ENCODE measurements at regions not wholly inside any gene's neighbourhood (a gene's known extent, or its start where the extent isn't known, plus 50 kb on each side); places are given as distances from the start of the nearest gene placed in this dataset.

DNA sequence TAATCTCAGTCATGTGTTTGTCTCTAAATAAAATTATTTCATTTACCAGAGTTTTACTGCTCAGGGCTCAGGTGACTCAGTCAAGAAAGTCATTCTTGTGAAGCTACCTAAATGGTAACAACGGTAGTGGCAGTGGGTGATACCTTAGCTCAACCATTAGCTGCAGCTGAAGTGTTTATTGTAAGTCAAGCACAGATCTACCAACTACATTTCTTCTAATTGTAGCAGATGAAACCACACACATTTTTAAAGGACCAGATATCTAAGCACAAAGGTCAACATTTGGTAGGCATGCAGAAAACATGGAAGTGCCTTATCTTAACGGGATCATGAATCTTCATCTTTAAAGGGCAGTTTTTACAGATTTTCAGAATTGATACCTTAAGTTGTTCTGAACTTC lies 79.1 kb downstream of the FAT4 start:
- intact Hi-C loops (cut with micrococcal nuclease; ENCODE audit: unreplicated experiment), result no loop called here
- Histone ChIP-seq H3K4me1 (ENCODE audit: insufficient read depth, low read length) (no peaks in the 10 kb centered on the region), H3K27ac (ENCODE audit: extremely low read length, insufficient read depth, low read length) (no peak overlapping the region), H3K9ac (ENCODE audit: insufficient read depth, low read depth, low read length) (no peak overlapping the region), H3K4me3 (replicated peaks in 1 of 3; ENCODE audit: insufficient read depth in 1 of 3, low read depth in 2 of 3, low read length in 3 of 3) (no peak overlapping the region), H3K9me3 (ENCODE audit: low read length) (no peaks in the 10 kb centered on the region), H3K79me2 (ENCODE audit: insufficient read depth, low read length) (no peaks in the 10 kb centered on the region), H3K27me3 (ENCODE audit: control insufficient read depth in 1 of 2, insufficient read depth in 2 of 2, low read length in 2 of 2) (no peaks in the 10 kb centered on the region), H4K20me1 (ENCODE audit: insufficient read depth, low read length) (no peaks in the 10 kb centered on the region), H3K4me2 (ENCODE audit: low read depth, low read length) (no peak overlapping the region), H3K36me3 (replicated peaks in 1 of 2; ENCODE audit: control insufficient read depth in 1 of 2, insufficient read depth in 2 of 2, low read length in 2 of 2) (no peaks in the 10 kb centered on the region), H2AFZ (ENCODE audit: low read length) (no peak overlapping the region)
- DNase-seq (ENCODE audit: low spot score) (no peak), FAIRE-seq (no peak), ATAC-seq (no peak)
- CTCF ChIA-PET (ENCODE audit: low intra/inter-chr PET ratio, low total read pairs), result no interaction called here
- BruUV-seq (replicated peaks), result no TSS peak
- in situ Hi-C loops (cut with HindIII; ENCODE audit: extremely low pct_ligation_motif_present, low pct_unique_long_range_greater_than_20kb), result no loop called here
- no peak for TF ChIP-seq CBX2 (IDR thresholded peaks at IDR 0.05; ENCODE audit: low read depth, low read length)
- TF ChIP-seq CBX2 (CRISPR knock-in tag; IDR thresholded peaks at IDR 0.05; ENCODE audit: low read depth), result no peak
- no peak for TF ChIP-seq ZNF788 (CRISPR knock-in tag; IDR thresholded peaks at IDR 0.05; ENCODE audit: borderline replicate concordance)
- TF ChIP-seq RBFOX2 (IDR thresholded peaks at IDR 0.05; ENCODE audit: low read depth, low read length), result no peak
- no peak for TF ChIP-seq KDM2A (CRISPR knock-in tag; IDR thresholded peaks at IDR 0.05; ENCODE audit: borderline replicate concordance, low read depth)
- TF ChIP-seq, protein P1, sequence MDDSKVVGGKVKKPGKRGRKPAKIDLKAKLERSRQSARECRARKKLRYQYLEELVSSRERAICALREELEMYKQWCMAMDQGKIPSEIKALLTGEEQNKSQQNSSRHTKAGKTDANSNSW (CRISPR knock-in tag; IDR thresholded peaks at IDR 0.05; ENCODE audit: borderline replicate concordance), result no peak
- TF ChIP-seq TAF15 (IDR thresholded peaks at IDR 0.05; ENCODE audit: low read depth, low read length, poor library complexity, severe bottlenecking), result no peak
- TF ChIP-seq MTF2 (CRISPR knock-in tag; IDR thresholded peaks at IDR 0.05; ENCODE audit: borderline replicate concordance), result no peak
- TF ChIP-seq PHB2 (IDR thresholded peaks at IDR 0.05; ENCODE audit: partially characterized antibody), result no peak
- TF ChIP-seq ZBTB42 (CRISPR knock-in tag; IDR thresholded peaks at IDR 0.05), result no peak
- TF ChIP-seq, protein P2, sequence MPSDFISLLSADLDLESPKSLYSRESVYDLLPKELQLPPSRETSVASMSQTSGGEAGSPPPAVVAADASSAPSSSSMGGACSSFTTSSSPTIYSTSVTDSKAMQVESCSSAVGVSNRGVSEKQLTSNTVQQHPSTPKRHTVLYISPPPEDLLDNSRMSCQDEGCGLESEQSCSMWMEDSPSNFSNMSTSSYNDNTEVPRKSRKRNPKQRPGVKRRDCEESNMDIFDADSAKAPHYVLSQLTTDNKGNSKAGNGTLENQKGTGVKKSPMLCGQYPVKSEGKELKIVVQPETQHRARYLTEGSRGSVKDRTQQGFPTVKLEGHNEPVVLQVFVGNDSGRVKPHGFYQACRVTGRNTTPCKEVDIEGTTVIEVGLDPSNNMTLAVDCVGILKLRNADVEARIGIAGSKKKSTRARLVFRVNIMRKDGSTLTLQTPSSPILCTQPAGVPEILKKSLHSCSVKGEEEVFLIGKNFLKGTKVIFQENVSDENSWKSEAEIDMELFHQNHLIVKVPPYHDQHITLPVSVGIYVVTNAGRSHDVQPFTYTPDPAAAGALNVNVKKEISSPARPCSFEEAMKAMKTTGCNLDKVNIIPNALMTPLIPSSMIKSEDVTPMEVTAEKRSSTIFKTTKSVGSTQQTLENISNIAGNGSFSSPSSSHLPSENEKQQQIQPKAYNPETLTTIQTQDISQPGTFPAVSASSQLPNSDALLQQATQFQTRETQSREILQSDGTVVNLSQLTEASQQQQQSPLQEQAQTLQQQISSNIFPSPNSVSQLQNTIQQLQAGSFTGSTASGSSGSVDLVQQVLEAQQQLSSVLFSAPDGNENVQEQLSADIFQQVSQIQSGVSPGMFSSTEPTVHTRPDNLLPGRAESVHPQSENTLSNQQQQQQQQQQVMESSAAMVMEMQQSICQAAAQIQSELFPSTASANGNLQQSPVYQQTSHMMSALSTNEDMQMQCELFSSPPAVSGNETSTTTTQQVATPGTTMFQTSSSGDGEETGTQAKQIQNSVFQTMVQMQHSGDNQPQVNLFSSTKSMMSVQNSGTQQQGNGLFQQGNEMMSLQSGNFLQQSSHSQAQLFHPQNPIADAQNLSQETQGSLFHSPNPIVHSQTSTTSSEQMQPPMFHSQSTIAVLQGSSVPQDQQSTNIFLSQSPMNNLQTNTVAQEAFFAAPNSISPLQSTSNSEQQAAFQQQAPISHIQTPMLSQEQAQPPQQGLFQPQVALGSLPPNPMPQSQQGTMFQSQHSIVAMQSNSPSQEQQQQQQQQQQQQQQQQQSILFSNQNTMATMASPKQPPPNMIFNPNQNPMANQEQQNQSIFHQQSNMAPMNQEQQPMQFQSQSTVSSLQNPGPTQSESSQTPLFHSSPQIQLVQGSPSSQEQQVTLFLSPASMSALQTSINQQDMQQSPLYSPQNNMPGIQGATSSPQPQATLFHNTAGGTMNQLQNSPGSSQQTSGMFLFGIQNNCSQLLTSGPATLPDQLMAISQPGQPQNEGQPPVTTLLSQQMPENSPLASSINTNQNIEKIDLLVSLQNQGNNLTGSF (CRISPR knock-in tag; IDR thresholded peaks at IDR 0.05), result no peak
- TF ChIP-seq SMAD1 (CRISPR knock-in tag; IDR thresholded peaks at IDR 0.05; ENCODE audit: borderline replicate concordance, low read depth), result no peak
- no peak for TF ChIP-seq RFXANK (CRISPR knock-in tag; IDR thresholded peaks at IDR 0.05)
- TF ChIP-seq ZNF557 (CRISPR knock-in tag; IDR thresholded peaks at IDR 0.05), result no peak
- TF ChIP-seq RBAK (CRISPR knock-in tag; IDR thresholded peaks at IDR 0.05), result no peak
- 40% methylated on average over 2 of the region's 2 CpGs for WGBS (ENCODE audit: low lambda C conversion rate)
- POLR2A ChIA-PET, result no interaction called here
